Fibroblast of mammary gland (primary cell): ENCODE measurements at regions not wholly inside any gene's neighbourhood (a gene's known extent, or its start where the extent isn't known, plus 50 kb on each side); places are given as distances from the start of the nearest gene placed in this dataset.

Experiments
- DNase-seq: peaks from one replicate; pipeline ENCODE4 v3.0.0-alpha.2; 2010; ENCODE audit warnings: low read depth
- H3K4me3 ChIP-seq: 2 replicates; pipeline ENCODE4 v1.5.1; 2011; ENCODE audit warnings: low read depth, mild to moderate bottlenecking, low read length, moderate library complexity; ENCODE audit not compliant: control insufficient read depth
- TF ChIP-seq, protein P1 (sequence below): conservative IDR thresholded peaks from 2 replicates; pipeline ENCODE4 v1.5.1; 2011; ENCODE audit warnings: low read depth, low read length, inconsistent platforms; ENCODE audit not compliant: control insufficient read depth, insufficient read depth

DNA sequence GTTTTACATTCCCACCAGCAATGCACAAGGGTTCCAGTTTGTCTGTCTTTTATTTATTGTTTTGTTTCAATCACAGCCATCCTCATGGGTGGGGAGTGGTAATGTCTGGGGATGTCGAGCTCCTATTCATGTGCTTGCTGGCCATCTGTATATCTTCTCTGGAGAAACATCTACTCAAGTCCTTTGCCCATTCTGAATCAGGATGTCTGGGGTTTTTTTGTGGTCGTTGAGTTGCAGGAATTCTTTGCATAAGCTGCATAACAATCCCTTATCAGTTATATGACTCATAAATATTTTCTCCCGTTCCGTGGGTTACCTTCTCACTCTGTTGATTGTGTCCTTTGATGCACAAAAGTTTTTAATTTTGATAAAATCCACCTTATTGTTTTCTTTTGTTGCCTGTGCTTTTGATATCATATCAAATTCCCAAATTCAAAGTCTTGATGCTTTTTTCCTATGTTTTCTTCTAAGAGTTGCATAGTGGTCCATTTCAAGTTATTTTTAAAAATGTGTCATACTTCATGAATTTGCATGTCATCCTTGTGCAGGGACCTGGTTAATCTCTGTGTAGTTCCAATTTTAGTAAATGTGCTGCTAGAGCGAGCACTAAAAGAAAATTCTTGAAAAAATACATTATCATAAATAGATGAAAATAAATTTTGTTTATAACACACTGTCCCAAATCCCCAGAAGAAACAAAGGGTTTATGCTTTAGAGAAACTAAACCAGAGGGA lies 54.9 kb upstream of the PDE10A start:
- H3K4me3 ChIP-seq: no peak overlapping the region
- no peak for DNase-seq
- TF ChIP-seq, protein P1, sequence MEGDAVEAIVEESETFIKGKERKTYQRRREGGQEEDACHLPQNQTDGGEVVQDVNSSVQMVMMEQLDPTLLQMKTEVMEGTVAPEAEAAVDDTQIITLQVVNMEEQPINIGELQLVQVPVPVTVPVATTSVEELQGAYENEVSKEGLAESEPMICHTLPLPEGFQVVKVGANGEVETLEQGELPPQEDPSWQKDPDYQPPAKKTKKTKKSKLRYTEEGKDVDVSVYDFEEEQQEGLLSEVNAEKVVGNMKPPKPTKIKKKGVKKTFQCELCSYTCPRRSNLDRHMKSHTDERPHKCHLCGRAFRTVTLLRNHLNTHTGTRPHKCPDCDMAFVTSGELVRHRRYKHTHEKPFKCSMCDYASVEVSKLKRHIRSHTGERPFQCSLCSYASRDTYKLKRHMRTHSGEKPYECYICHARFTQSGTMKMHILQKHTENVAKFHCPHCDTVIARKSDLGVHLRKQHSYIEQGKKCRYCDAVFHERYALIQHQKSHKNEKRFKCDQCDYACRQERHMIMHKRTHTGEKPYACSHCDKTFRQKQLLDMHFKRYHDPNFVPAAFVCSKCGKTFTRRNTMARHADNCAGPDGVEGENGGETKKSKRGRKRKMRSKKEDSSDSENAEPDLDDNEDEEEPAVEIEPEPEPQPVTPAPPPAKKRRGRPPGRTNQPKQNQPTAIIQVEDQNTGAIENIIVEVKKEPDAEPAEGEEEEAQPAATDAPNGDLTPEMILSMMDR: no peak

DNA sequence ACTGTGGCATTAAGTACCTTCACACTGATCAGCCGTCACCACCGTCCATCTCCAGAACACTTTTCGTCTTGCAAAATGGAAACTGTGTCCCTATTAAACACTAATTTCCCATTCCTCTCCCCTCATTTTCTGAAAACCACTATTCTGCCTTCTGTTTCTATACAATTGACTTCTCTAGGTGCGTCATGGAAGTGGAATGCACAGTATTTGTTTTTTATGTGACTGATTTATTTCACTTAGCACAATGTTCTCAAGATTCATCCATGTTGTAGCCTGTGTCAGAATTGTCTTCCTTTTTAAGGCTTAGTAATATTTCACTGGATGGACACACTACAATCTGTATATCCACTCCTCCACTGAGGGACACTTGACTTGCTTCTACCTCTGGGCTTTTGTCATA lies 53.8 kb upstream of the PDE10A start:
- no peak for DNase-seq
- TF ChIP-seq, protein P1: no peak
- H3K4me3 ChIP-seq: no peak overlapping the region

DNA sequence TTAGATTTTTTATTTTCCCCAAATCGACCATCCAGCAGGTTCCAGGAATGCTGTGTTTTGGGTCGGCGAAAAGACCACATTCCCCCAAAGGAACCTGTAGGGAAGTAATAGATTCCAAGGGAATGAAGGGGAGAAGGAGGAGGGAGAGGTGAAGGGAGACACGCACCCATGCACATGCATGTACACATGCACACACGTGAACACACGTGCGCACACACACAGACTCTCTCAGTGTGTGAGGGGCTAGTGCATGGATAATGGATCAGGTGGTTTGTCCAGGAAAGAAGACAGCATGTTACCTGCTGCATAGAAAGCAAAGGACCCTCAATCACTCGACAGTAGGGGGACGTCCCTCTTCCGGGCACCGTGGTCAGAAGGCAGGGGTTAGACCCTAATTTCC lies 52.4 kb upstream of the PDE10A start:
- DNase-seq: no peak
- TF ChIP-seq, protein P1: no peak
- no peak overlapping the region for H3K4me3 ChIP-seq

DNA sequence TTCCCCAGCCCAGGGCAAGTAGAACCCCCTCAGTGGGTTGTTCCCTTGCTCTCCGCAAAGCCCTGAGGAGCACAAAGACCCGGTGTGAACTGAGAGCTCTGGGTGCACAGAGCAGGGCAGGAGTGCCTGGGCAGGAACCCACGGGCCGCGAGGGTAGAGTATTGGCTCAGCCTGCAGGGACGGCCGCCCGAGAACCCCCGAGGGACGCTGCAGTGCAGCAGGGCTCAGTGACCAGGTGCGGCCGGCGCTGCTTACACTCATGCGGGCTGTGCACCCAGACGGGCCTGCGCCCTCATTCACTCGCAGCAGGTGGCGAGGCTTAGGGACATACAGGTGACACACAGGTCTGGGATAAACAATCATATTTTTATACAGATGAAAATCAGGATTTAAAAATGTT lies 51.9 kb upstream of the PDE10A start:
- no peak overlapping the region for H3K4me3 ChIP-seq
- TF ChIP-seq, protein P1: no peak
- DNase-seq: no peak

DNA sequence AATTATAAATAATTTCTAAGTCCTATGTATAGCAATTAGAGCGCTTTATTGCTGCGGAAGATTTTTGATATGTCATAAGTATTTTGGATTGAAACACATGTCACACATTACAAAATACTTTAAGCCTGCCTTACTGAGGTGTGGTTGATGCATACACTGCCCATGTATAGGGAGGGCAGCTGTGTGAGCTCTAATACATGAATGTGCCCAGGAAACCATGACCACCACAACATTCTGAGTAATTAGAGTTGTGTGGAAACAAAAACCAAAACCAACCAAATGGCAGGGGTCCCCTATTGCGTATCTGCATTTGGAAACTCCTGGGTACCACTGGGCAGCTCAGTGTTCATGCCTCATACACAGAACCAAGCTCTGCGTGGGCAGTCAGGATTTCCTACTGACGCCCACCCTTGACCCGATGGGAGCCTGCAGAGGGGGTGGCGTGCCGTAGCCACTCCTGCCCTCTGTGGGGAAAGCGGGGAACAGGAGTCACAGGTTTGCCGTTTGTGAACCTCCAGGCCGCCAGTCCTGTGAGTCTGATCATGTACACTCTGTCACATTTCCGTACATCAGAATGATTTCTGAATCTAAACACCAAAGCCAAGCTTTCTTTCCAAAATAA lies 50.9 kb upstream of the PDE10A start:
- no peak overlapping the region for H3K4me3 ChIP-seq
- no peak for DNase-seq
- TF ChIP-seq, protein P1: no peak
